ENCODE measurements at regions not wholly inside any gene's neighbourhood (a gene's known extent, or its start where the extent isn't known, plus 50 kb on each side); places are given as distances from the start of the nearest gene placed in this dataset.

- ATAC-seq (no peak), DNase-seq (ENCODE audit: low read depth, low spot score) (no peak)
- intact Hi-C loops (cut with micrococcal nuclease; ENCODE audit: unreplicated experiment), result no loop called here
- TF ChIP-seq TCF7L2 (IDR thresholded peaks at IDR 0.05; ENCODE audit: low read depth, low read length), result no peak
- no peak for TF ChIP-seq CTCF (IDR thresholded peaks at IDR 0.05)
- no peak for TF ChIP-seq SIN3A (IDR thresholded peaks at IDR 0.05; ENCODE audit: borderline replicate concordance, insufficient read depth, low read depth, low read length)
- no peak for TF ChIP-seq POLR2AphosphoS5 (IDR thresholded peaks at IDR 0.05; ENCODE audit: low read depth, low read length)
- TF ChIP-seq REST (IDR thresholded peaks at IDR 0.05; ENCODE audit: insufficient read depth in 1 of 2, low read depth in 2 of 2, low read length in 1 of 2), result no peak
- no peaks in the 10 kb centered on the region for H3K4me1 ChIP-seq (ENCODE audit: control insufficient read depth, insufficient read depth, low read length)
- ChIA-PET CTCF (no interaction called here), POLR2A (no interaction called here)
- no peaks in the 10 kb centered on the region for H3K9me3 ChIP-seq (ENCODE audit: control insufficient read depth, insufficient read depth, low read depth, low read length)
- no peaks in the 10 kb centered on the region for H3K27me3 ChIP-seq (ENCODE audit: control insufficient read depth, insufficient read depth, low read length)
- in situ Hi-C loops (cut with HindIII; ENCODE audit: low pct_unique_long_range_greater_than_20kb, low sequenced_read_pairs), result no loop called here
- no peak overlapping the region for H3K27ac ChIP-seq (ENCODE audit: low read length)
- no peak overlapping the region for H3K4me3 ChIP-seq (ENCODE audit: low read depth in 2 of 2, low read length in 2 of 2)
- BruUV-seq (replicated peaks), result no TSS peak
- no peaks in the 10 kb centered on the region for H3K36me3 ChIP-seq (ENCODE audit: control insufficient read depth, insufficient read depth, low read length)
These were observed 636.9 kb downstream of the TLE4 start for GRCh38 chr9:80208696-80209095.

GRCh38 chr9:80204054-80204453, 632.3 kb downstream of the TLE4 start:
- Histone ChIP-seq H3K4me3 (ENCODE audit: low read depth in 2 of 2, low read length in 2 of 2) (no peak overlapping the region), H3K36me3 (ENCODE audit: control insufficient read depth, insufficient read depth, low read length) (no peaks in the 10 kb centered on the region), H3K27me3 (ENCODE audit: control insufficient read depth, insufficient read depth, low read length) (no peaks in the 10 kb centered on the region), H3K4me1 (ENCODE audit: control insufficient read depth, insufficient read depth, low read length) (no peaks in the 10 kb centered on the region), H3K27ac (ENCODE audit: low read length) (no peak overlapping the region), H3K9me3 (ENCODE audit: control insufficient read depth, insufficient read depth, low read depth, low read length) (no peaks in the 10 kb centered on the region)
- ChIA-PET CTCF (no interaction called here), POLR2A (no interaction called here)
- BruUV-seq (replicated peaks), result no TSS peak
- ATAC-seq (no peak), DNase-seq (ENCODE audit: low read depth, low spot score) (no peak)
- intact Hi-C loops (cut with micrococcal nuclease; ENCODE audit: unreplicated experiment), result no loop called here
- in situ Hi-C loops (cut with HindIII; ENCODE audit: low pct_unique_long_range_greater_than_20kb, low sequenced_read_pairs), result no loop called here
- TF ChIP-seq POLR2AphosphoS5 (IDR thresholded peaks at IDR 0.05; ENCODE audit: low read depth, low read length), result no peak
- TF ChIP-seq REST (IDR thresholded peaks at IDR 0.05; ENCODE audit: insufficient read depth in 1 of 2, low read depth in 2 of 2, low read length in 1 of 2), result no peak
- no peak for TF ChIP-seq SIN3A (IDR thresholded peaks at IDR 0.05; ENCODE audit: borderline replicate concordance, insufficient read depth, low read depth, low read length)
- no peak for TF ChIP-seq CTCF (IDR thresholded peaks at IDR 0.05)
- TF ChIP-seq TCF7L2 (IDR thresholded peaks at IDR 0.05; ENCODE audit: low read depth, low read length), result no peak

Data from Panc1 (cell line).